ENCODE measurements at regions not wholly inside any gene's neighbourhood (a gene's known extent, or its start where the extent isn't known, plus 50 kb on each side); places are given as distances from the start of the nearest gene placed in this dataset.
"Not testable (repeated sequence)": the region's sequence is repeated elsewhere in the genome, so short reads cannot be mapped to it uniquely, and the experiment has no call there.

DNA sequence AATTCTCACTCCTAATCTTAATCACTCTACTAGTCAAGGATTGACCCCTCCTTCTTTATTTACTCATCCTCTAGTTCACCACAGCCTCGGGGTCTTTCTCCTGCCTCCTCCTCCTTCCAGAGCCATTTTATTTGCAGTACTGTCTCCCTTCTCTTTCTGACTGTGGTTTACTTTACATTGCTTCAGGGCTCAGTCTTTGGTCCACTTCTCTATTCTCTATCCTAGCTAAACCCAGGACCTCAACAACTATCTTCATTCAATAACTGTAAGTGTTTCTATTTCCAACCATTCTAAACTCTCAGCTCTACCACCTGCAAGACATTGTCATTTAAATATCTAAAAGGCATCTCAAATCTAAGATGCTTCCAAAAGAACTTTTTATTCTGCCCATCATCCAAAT, 493.8 kb downstream of the TTLL7 start:
- DNase-seq: no peak

DNA sequence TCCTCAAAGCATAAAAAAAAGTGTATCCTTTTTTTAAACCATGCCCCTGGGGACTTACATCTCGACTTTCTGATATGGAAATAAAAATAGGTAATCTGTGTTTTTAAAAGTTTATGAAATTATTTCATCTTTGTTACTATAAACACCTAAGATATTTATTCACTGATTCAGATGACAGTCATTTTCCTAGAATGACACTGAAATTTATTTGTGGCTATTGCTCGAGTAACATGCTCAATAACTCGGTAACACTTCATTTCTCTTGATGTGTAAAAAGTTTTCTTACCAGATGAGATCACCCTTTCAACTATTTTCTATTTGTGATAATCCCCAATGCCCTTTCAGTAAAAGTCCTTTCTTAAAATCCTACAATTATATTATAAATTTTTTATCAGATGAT, 495.8 kb downstream of the TTLL7 start:
- DNase-seq: no peak

DNA sequence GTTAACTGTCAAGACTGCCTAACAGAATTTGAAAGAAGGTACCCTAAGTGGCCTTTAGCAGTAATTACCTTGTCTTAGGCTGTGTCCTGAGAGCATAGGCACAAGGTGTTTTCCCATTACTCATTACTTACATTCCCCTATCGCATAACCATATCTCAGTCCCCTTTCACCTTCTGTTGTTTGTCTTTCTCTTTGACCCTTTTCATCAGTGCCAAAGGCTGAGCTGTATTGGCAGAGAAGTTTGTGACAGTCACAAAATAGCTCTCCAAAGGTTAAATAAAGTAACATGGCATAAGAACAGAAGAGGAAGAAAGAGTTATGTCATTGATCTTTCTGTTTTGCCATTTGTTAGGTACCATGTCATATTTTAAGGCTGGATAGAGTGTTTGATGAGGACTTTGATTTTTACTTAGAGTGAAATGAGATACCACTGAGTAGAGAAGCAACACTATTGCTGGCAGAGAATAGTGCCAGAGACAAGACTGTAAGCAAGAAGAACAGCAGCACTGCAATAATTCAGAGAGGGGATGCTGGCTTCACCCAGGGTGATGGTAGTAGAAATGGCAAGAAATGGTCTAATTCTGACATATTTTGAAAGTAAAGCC, 497.8 kb downstream of the TTLL7 start:
- DNase-seq: no peak

DNA sequence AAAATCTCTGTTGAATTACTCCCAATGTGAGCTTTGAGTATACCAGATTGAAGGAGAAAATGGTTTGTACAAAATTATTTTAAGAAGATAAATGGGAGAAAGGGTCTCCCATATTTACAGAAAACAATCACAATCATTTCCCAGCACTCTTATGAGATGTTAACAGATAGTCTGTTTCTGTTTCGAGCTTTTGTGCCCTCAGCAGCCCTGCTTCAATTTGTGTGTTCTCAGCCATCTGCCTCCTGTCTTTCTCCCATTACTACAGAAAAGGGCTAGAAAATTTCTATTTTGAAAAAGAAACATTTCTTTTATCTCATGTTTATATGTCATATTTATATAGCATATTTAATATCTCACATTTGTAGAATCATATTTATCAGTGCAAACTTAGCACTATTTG, 498.4 kb downstream of the TTLL7 start:
- no peak for DNase-seq

DNA sequence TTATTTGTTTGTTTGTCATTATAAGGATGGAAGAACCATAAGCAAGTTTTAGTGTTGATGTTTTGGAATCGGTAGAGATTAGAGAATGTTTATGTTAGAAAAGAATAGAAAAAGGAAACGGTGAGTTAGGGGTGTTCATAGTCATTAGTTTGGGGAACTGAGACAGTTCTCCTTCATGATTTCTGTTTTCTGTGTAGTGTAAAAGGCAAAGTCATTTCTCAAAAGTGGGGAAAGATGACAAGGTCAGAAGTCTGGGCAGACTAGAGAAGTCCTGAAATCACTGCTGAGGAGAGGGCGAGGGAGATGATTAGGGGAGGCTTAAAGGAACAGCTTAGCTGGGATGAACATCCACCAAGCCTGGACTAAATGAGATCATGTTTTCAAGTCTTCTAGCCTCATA, 498.9 kb downstream of the TTLL7 start:
- DNase-seq: no peak

DNA sequence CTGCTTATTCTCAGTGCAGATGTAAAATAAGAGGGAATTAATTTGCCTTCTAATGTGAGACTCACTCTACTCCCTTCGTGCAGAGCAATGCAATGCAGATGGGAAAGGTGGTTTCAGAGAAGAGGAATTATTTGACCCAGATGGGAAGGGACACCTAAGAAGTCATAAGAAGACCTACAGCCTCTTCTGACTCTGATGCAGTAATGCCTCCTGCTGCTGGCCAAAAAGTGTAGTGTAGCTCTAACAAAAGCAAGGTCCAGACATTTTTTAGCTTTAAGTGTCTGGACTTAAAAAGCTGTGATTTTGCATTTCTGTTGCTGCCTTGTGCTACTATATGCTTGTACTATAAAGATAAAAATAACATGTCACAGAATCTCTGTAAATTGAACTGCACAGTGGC, 501.4 kb downstream of the TTLL7 start:
- no peak for DNase-seq

DNA sequence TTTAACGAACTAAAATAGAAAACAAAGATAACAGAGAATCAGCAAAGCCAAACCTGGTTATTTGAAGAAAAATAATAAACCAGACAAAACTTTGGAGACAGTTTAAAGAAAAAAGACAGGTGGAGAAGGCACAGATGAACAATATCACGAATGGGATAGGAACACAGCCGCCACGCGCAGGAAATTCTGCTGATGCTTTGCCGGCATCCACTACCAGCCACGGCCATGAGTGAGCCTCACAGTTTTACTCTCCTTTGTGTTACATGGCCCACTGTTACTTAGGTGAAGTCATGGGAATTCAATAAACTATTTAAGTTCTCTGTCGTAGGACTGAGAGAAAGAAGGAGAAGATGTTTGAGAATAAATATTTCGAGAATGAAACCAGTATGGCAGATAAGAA, 503.4 kb downstream of the TTLL7 start:
- DNase-seq: no peak

DNA sequence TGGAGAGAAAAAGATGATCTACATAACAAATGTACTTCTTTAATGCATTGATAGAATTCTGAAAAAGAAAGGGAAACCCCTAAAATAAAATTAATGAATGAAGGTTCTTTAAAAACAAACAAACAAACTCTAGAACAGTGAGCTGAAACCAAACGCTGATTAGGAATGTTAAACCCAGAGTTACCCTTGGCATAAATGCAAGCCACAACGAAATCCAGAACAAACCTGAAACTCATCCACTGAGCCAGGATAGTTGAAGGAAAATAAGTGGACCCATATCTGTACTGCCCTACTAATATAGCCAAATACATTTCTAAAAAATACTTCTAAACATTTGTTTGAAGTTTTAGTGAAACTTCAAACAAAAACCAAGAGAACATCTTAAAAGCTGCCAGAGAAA, 505.3 kb downstream of the TTLL7 start:
- DNase-seq: no peak

DNA sequence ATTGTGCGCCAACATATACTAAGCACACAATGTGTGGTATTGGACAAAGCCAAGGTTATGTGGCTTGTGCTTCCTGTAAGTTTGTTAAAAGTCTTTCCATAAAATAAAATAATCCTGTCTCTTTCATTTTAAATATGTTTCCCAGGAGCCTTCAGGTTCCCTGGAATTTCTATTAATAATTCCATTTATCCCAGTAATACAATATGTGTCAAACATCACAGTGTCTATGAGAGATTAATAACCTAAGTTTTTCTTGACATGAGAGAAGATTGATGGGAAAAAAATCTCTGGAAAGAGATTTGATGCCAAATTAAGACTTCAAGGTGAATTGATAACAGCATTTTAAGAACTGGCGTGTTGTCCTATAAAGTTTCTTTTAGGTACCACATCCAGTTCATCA, 507.0 kb downstream of the TTLL7 start:
- no peak for DNase-seq

DNA sequence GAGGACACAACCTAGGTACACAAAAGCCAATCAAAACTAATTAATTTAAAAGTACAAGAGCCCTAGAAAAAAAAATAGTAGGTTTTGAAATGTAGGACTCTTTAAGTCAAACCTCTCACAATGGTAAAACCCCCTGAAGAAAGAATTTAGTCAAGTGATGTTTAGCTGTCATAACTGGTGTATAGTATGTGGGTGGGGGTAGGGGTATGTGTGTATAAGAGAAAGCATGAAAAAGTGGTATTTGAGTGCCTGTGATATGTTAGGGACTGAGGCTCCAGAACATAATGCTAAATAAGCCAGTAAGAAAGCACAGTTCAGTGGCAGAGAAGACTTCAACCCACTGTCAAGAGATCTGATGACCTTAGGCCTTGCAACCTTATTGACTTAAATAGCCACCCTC, 507.9 kb downstream of the TTLL7 start:
- no peak for DNase-seq

DNA sequence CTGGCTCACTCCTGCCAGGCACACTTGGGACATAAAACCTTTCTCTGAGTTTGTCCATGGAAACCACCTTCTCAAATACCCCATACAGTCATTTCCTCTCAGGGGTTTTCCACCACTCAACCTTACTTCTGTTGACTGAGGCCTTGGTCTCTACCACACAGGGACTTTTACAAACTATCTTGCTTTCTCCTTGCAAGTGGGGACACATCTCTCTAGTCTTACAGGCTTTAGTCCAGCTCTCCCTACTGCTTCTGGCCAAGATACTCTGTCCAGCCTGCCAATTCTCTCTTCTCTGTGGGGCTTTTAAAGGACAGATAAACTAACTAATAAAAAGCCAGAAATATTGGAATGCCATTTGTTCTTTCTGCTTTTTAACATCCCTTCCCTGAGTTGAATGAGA, 510.8 kb downstream of the TTLL7 start:
- not testable (repeated sequence) for DNase-seq

DNA sequence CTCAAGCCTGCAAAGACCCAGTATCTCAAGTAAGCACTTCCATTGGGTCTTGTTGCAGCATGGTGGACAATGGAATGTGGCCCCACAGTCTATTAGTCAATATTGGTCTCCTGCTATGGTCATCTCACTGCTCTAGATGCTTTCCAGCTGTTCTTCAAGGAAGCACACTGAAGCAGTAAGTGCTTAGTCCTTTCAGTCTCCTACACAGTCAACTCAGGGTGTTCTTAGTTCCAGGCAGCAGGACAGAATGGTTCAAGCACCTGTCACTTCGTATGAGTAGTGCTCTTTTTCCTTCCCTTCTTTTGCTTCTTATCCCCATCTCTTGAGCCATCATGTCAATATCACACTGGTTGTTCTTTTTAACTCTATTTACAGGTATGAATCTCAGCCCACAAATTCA, 511.5 kb downstream of the TTLL7 start:
- DNase-seq: not testable (repeated sequence)

DNA sequence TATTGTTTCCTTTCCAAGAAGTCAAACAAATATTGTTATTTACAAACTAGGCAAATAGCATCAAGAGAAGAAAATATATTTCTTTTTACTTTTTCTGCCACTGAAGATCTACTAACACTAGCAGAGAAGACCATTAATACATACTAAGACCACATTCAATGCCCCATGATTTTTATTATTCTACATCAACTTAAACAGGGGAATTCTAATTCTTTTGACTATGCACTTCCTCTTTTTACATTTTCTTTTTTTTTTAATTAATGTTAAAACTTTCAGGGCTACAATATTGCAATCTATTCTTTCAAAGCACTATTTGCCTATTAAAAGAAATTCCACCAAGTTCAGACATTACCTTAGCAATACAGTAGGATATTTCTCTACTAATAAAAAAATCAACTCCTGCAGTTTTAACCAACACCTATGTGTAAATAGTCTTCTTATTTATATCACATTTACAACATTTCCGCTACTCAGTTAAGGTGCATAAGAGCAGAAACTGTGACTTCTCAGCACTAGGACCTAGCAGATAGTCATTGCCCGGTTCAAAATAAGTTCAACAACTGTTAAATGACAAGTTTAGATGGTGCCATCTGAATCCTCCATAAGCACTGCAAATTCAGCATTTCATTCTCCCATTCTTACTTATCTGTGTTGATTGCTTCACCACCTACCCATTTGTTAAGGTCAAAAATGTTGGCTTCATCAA, 513.5 kb downstream of the TTLL7 start:
- not testable (repeated sequence) for DNase-seq

DNA sequence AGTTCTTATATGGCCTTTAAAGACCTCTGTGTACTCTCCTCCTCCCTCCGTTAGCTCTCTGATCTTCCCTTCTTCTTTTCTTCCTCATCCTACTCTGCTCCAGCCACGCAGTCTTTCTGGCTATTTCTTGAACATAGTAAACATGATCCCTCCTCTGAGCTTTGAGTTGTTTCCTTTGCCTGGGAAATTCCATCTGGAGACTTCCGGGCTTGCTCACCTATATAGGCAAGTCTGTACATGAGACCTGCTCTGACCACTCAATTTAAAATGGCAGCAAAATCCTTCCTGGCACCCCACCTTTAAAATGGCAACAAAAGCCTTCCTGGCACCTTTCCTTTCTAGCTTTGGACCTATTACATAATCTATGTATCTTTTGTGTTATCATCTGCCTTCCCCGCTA, 517.6 kb downstream of the TTLL7 start:
- DNase-seq: not testable (repeated sequence)

DNA sequence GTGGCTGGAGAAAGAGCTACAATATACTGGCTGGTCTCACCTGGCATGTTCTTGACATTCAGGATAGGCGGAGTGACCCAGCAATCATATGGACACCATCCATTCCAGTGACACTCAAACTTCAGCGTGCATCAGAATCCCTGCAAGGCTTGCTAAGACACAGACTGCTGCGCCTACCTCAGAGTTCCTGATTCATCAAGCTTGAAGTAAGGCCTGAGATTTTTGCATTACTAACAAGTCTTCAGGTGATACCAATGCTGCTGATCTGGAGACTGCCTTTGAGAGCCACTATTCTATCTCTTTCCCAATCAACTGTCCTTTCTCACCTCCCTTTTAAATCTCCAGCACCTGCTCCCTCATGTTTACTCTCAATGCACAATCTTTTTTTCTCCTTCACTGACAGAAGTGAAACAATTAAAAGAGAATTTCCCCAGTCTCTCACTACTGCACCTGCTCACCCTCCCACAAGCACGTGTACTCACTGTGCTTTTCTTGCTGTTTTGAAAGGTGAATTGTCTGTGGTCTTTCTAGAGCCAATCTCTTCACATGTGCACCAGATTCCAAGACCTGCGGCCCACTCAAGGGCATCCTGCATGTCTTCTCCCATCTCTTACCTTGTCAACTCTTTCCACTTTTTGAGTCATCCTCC, 519.2 kb downstream of the TTLL7 start:
- DNase-seq: not testable (repeated sequence)

DNA sequence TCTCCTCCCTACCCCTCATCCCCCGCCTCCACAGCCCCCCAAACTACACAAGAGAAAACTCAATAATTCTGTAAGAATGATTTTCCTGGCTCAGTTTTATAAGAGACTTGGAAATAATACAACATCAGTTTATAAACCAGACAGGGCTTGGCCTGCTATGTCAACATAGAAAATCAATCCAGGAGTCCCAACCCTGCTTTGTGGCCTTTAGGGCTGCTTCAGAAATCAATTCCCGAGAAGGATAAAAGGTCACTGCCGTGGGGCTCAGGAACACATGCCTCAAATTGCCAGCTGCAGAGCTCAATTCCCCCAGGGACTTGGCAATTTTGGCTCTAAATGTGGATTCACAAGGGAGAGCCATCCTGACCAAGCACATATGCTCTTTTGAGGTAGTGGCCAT, 520.8 kb downstream of the TTLL7 start:
- not testable (repeated sequence) for DNase-seq

DNA sequence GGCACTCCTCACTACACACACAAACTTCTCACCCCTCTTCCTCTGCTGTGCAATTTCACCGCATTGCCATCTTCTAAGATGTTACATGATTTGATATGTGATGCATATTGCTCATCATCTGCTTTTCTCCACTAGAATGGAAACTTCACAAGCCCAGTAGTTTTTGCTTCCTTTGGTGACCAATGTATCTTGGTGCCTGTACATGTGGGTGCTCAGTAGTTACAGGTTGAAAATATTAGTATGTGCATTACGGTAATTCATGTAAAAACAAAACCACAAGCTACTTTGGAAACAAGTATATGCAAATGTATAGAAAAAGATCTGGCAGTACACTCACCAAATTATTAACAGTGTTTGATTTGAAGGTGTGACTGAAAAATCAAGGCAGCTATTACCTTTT, 522.4 kb downstream of the TTLL7 start:
- DNase-seq: not testable (repeated sequence)

DNA sequence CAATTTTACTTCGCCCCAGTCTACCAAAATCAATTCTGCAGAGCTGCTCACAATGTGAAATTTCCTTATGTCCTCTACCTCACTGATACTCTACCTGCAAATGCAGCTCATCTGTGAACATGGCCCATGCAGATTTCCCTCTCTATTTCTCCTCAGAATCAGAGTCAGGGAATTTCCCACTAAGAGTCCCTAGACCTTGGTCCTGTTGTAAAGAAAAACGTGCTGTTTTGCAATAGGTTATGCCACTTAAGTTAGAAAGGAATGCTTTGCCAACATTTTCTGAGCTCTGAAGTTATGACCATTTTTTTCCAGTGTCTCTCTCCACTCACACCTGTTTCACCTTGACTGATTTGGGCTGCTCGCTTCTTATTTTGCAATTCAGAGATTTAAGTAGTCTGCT, 524.0 kb downstream of the TTLL7 start:
- not testable (repeated sequence) for DNase-seq

DNA sequence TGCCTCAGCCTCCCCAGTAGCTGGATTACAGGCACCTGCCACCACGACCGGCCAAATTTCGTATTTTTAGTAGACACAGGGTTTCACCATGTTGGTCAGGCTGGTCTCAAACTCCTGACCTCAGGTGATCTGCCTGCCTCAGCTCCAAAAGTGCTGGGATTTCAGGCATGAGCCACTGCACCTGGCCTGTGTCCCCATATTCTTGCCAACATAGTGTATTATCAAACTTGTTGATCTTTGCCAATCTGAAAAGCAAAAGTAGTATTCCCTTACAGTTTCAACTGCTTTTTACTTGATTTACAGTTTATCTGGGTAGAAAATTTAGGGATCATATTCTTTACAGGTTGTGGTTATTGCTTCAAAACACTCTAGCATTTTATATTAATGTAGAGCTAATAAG, 524.9 kb downstream of the TTLL7 start:
- DNase-seq: not testable (repeated sequence)

DNA sequence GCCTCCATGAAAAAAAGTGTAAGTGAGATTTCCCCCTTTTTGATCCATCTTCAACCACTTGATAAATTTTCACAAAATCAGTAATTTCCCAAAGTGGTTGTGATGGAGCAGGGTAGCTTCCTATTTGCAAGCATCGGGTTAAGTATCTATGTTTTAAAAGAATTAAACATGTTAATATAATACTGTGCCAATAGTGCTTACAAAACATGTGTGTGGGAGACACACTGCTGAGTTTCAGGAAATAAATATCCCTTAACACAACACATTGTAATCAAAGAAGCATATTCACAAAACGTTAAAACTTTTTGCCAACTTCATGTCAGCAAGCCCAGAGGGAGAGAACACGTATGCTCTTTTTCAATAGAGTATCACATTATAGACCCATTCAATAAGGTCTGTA, 526.9 kb downstream of the TTLL7 start:
- not testable (repeated sequence) for DNase-seq

DNA sequence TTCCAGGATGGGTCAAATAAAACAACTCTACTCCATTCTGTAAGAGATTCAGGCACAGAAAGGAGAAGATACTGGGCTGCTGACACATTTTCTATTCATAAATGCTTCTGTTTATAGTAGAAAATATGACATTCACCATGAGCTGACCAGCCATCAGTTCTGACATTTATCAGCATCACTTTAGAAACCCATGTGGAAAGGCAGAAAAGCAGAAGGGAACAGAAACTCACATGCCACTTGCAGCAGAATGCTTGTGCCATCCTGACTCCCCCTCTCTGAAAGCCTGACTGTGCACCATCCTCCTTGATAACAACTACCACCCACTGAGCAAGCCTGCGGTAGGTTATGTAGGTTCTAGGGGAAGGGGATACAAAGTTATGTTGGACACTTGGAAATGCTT, 527.7 kb downstream of the TTLL7 start:
- not testable (repeated sequence) for DNase-seq

DNA sequence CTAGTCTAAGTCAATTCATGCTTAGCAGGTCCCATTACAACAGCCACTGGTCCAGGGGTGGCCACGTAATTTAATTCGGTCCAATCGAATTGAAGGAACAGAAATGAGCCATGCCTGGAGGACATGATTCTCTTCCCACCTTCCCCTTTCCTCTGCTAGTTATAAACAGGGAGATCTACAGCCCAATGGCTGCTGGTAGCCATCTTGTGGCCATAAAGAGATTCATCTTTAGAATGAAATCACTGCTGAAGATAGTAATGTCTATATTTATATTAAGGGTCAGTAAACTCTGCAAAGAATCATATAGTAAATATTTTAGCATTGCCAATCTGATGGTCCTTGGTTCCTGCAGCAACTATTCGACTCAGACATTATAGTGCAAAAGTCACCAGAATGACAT, 530.6 kb downstream of the TTLL7 start:
- not testable (repeated sequence) for DNase-seq

DNA sequence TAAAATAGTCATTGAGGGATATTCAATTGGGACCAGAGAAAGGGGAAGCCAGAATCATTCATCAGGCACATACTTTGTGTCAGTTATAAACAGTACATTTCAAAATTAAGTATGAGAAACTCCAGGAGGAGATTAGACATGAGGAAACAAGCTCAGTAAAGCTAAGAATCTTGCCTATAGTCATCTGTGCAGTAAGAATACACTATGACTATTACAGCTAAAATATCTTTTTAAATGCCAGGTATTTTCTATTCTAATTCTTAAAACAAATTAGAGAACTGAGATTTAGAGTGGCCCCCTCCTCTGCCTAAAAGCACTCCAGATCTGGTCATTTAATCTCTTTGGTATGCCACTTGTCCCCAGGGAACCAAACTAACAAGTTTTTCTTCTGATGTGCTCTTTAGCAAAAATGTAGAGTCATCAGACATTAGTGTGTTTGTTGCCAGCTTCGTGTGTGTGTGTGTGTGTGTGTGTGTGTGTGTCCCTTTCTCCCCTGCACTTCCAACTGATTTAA, 541.1 kb downstream of the TTLL7 start:
- DNase-seq: not testable (repeated sequence)

DNA sequence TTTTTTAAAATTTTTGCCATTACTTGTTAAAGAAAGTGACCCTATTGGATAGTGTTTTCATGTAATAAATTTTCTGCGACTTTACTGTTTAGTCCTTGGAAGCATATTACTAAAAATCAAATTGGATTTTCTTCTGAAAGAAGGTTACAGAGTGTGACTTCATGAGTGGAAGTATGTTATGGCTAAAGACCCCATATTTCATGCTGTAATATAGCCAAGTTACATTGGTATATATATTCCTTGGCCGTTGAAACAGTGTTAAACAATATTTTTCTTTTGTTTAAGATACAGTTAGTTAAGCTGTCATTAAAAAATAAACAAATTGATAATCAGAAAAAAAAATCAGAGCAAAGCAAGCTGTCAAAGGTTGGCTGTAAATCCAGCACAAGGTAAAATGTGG, 541.7 kb downstream of the TTLL7 start:
- not testable (repeated sequence) for DNase-seq

Data from NCI-H69 (cell line).